ENCODE measurements at regions not wholly inside any gene's neighbourhood (a gene's known extent, or its start where the extent isn't known, plus 50 kb on each side); places are given as distances from the start of the nearest gene placed in this dataset.

- TF ChIP-seq CTCF (conservative IDR thresholded peaks at IDR 0.05; ENCODE audit: low read depth, low read length) (no peak), EZH2phosphoT487 (IDR thresholded peaks at IDR 0.05; ENCODE audit: borderline replicate concordance, low read length) (no peak), EZH2 (IDR thresholded peaks at IDR 0.05; ENCODE audit: low read length, unreplicated experiment) (no peak)
Measured at GRCh38 chr9:134991808-134992754, 74.4 kb upstream of the FCN1 start.

All from PC-3 (cell line).